CD4-positive, alpha-beta T cell treated with Interleukin-1 beta for 1 hour (primary cell): ENCODE measurements at regions not wholly inside any gene's neighbourhood (a gene's known extent, or its start where the extent isn't known, plus 50 kb on each side); places are given as distances from the start of the nearest gene placed in this dataset.

ENCODE experiments used
- DNase-seq, 2 donors: peaks; one replicate each; pipeline ENCODE4 v3.0.0-alpha.2; 2020 to 2022

DNA sequence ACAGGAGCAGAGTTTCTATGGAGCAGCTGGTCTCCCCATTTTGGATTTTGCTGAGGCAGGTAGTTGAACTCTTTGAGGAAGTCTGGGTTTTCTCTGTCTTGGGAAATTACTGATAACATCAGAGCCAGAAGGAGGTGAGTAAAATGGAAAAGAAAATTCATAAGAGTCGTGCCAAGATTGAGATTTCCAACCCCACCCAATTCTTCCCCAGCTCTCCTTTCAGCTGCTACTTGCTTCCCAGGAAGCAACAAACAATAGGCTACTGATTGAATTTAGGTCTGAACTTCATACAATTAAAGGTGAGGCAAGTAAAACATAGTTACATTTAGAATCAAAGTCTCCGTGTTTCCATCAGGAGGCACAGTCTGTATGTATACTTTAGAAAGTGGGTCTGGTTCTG, 54.6 kb upstream of the EOLA2 start:
- no peak for DNase-seq

DNA sequence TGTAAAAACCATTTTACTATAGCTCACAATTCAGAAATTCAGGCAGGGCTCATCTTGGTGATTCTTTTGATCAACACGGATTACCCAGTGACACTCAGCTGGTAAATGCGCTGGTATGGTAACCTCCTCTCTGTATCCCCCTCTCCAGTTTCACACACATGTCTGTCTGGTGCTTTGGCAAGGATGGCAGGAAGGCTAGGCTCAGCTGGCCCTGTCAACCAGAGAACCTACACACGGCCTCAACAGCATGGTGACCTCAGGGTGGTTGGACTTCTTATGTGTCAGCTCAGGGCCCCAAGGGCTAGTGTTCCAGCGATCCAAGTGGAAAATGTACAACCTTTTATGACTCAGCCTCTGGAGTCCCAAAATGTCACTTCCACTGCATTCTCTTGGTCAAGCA, 55.7 kb upstream of the EOLA2 start:
- no peak for DNase-seq

DNA sequence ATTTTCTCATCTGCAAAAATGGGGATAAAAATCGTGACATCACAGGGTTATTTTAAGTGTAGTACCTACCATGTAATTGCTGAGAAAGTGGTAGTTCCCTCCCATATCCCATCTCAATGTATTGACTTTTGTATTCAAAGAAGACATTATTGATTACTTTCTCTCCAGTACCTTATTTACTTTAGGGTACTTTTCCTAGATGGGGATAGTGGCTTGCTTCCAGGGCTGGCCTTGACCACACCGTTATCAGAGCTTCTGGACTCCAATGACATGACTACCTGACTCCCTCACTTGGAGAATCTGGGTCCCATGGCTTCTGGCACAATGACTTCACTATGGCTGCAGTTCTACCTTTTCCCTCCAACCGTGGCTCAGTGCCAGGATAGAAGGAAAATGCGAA, 58.2 kb upstream of the EOLA2 start:
- no peak for DNase-seq

DNA sequence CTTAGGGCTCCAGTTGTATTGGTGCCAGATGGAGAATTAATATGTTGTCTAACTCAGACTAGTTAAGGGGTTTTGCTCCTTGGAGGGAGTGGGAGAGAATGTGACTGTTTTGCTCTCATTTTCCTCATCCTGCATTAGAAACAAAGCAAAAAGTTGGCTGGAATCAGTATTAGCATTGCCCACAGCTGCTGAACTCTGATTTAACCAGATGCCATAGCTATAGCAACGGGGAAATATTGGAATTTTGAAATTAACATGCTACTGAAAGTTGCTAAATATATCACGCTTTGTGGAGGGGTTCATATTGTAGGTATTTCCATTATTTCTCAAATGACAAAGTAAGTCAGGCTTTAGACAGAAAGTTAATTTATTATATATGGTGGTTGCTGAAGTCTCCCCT, 66.7 kb upstream of the EOLA2 start:
- DNase-seq: no peak

DNA sequence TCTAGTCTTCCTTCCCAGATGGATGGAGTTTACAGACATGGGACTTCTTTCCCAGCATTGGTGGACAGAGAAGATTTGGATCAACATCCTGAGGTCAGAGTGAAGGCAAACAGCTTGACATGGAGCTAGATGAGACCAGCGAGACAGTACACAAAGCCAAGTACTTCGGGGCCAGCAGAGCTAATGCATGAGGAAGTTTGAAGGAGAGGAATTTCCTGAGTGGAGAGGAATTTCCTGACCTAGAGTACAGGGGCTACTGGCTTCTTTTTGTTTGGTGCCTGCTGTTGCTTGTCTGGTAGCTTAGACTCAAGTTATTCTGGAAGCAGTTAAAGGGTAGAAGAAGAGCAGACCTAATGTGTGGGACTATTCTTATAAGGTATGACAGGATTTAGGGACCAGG, 69.1 kb upstream of the EOLA2 start:
- no peak for DNase-seq

DNA sequence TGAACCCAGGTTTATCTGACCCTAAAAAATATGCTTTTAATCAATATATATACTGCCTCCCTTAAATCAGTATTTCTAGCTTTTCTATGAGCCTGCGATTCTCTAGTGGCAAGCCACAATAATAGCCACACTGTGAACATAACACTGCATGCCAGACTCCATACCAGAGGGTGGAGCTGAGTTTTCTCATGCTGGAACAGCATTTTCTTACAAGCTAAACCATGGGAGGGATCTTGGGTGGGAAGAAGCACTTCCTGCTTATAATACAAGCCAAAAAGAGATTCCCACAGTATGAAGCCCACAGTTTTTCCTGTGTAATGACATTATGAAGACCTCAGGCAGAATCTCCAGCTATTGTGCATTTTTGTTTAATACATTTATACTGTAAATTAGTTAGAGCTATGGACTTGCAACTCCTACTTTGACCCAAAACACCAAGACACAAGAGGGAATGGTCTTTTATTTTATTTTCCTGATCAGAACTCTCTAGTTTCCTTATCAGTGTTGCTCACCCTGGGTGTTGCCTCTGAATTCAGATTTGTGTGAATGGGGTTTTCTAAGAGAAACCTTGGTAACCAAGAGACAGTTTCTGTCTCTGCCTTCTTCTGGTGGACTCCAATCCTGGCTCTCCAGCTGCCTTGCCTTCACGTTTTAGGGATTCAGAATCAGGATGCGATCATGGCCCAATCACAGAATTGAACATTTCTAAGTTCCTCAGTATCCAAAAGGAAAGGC, 74.5 kb upstream of the EOLA2 start:
- no peak for DNase-seq

DNA sequence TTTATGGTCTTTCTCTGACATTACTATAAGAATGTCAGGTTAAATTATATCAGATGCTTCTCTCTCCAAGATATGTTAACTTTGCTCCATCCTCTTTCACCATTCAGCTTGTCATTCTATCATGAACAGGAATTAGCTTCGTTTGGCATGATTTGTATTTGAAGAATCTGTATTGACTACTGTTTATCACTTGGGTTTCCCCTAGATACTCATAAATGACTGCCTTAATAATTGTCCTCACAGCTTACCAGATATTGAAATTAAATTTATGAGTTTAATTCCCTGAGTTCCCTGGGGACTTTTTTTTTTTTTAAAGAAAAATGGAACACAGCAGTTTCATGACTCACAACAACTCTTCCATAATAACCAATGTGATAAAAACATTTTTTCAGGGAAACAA, 76.2 kb upstream of the EOLA2 start:
- no peak for DNase-seq

DNA sequence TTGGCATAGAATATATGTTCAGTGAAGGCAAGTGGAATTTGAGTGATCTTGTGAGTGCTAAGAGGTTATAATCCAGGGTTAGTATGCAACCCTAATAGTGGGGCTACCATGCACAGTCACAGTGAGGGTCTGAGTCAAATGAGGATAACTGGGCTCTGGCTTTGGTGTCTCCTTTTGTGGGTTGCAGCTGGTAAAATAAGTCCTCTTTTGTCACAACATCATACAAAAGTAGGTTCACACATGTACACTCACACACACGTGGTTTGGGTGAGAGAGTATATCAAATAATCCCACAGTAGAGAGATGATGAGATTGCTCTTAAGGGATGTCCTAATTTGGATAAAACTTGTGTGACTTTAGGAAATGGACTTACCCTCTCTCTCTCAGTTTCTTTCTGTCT, 79.6 kb upstream of the EOLA2 start:
- DNase-seq: no peak

DNA sequence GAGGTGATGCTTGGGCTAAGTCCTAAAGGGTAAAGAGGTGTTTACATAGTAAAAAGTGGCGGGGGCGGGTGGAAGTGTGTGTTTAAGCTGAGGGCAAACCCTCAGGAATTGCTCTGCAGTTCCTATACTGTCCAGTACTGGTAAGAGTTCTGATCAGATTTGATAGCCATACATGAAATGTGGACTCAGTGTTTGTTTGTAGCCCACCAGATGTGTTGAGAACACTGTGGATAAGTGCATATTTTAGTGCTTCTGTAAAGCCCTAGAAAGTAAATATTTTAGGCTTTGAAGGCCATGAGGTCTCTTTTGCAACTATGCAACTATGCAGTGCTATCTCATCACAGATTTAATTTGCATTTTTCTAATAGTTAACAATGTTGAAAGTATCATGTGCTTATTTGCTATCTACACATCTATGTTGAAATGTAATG, 80.7 kb upstream of the EOLA2 start:
- no peak for DNase-seq

DNA sequence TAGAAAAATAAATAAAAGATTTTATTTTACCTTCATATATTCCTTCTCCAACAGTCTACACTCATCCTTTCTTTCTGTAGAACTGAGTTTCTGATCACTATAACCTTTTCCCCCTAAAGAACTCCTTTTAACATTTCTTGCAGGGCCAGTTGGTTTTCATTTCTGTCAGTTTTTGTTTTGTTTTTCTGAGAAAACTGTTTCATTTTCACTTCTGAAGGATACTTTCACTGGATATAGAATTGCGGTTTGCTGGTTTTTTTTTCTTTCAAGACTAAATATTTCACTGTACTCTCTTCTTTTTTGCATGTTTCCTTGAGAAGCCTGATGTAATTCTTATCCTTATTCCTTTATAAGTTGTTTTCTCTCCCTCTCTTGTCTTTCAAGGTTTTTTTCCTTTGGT, 90.4 kb upstream of the EOLA2 start:
- DNase-seq: no peak

DNA sequence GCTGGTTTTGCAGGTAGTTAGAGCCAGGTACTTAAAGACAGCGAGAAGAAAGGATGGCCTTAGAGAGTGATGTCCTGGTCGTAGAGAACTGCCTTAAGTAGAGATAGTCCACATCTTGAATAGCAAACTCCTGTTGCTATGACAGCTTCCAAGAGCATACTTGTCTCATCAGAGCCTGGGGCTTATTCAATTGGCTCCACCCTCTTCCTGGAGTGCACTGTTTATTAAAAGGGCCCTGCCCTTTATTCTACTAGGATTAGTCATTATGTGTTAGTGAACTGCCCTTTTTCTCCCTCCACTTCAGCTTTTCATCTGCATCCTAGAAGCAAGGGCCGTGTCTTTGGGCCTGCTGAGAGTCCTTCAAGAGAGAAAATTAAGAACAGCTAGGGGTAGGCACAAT, 94.5 kb upstream of the EOLA2 start:
- no peak for DNase-seq

DNA sequence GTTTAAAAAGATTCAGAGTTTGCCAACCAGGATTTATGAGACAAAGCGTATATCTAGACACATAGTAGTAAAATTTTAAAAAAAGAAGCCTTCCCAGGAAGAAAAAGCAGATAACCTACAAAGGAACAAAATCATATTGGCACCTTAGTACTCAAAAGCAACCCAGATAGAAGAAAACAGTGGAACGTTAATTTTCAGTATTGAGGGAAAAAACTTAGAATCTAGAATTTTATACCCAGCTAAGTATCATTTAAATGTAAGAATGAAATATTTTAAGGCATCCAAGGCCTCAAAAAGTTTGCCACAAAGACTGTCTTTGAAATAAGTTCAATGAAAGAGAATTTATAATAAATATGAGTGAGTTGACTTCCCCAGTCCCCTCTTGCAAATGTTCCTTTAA, 96.5 kb upstream of the EOLA2 start:
- DNase-seq: no peak

DNA sequence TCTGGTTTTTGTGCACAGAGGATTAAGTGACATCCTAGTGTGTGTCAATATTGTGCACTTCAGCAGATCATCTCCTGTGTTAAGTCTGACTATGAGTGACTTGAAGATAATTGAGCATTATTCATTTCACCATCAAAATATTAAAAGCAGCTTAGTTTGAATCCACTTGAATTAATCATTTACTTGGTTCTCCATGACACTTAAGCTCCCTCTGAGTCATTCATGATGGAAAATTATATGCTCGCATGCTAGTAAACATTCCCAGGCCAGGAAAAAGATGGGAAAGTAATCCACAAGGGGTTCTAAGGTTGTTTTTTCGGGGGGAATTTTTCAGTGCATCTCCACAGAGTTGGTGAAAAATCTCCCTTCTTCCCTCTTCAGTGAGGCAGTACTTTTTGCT, 97.2 kb upstream of the EOLA2 start:
- no peak for DNase-seq

DNA sequence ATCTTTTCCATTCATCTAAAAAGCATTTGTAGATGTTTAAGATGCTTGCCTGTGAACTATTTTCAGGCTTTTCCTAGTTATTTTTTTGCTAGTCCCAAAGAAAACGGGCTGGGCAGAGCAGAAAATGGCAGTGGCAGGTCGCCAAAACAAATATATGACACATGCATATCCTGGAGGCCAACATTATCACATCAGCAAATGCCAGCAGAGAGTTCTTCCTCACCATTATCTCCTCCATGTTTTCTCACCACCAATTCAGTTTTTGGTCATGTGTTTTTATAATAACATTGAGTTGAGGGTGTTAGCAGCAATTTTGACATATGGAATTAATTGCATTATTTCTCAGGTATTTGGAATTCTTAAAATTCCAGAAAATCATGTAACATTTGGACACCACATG, 97.9 kb upstream of the EOLA2 start:
- no peak for DNase-seq

DNA sequence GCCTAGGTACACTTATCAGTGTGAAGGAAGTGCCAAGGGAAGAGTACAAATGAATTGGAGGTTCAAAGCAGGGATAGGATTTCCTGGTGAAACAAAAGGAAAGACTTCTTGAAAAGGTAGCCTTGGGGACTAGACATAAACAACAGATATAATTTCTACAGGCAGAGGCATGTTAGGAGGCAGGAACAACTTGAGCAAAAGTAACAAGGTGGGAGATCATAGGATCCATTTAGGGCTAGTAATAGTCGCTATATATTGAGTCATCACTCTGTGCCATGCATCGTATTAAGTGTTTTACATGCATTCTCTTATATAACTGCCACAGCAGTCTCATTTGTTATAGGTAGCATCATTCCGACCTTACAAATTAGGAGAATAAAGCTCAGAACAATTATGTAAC, 98.3 kb upstream of the EOLA2 start:
- DNase-seq: no peak

DNA sequence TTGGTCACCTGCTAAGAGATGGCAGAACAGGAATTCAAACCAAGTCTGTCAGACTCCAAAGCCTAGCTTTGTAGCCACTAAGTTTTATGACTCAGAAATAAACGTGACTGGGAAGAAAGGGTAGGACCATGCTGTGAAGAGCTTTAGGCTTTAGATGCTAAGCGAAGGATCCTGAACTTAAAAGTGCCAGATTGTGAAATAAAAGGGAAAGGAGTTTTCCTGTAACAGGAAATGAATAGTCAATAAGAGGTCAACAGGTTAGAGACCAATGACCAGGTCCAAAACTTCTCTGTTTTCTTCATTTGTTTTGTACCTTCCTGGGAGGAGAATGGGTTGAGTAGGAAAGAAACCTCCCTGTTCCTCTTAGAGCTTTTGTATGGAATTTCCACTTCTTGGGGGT, 98.8 kb upstream of the EOLA2 start:
- DNase-seq: no peak

DNA sequence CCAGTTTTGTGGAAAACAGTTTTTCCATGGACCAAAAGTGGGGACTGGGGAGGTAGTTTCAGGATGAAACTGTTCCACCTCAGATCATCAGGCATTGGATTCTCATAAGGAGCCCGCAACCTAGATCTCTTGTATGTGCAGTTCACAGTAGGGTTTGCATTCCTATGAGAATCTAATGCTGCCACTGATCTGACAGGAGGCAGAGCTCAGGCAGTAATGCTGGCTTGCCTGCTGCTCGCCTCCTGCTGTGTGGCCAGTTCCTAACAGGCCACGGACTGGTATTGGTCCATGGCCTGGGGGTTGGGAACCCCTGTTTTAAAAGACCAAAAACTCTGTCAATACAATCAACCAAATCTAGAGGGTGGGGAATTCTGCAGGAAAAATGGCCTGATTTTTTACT, 100.0 kb upstream of the EOLA2 start:
- DNase-seq: no peak

DNA sequence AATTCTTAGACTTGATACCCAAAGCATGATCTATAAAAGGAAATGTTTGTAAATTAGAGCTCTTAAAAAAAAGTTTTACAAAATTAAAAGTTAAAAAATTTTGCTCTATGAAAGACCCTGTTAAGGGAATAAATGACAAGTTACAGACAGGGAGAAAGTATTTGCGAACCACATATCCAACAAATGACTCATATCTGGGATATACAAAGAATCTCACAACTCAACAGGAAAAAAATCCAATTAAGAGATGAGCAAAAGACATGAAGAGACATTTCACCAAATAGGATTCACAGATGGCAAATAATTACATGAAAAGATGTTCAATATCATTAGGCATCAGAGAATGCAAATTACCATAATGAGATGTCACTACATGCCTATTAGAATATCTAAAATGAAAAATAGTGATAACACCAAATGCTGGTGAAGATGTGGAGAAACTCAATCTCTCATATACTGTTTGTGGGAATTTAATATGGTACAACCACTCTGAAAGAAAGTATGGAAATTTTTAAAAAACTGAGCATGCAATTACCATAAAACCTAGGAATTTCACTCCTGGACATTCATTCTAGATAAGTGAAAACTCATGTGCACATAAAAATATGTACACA, 100.8 kb upstream of the EOLA2 start:
- DNase-seq: no peak

DNA sequence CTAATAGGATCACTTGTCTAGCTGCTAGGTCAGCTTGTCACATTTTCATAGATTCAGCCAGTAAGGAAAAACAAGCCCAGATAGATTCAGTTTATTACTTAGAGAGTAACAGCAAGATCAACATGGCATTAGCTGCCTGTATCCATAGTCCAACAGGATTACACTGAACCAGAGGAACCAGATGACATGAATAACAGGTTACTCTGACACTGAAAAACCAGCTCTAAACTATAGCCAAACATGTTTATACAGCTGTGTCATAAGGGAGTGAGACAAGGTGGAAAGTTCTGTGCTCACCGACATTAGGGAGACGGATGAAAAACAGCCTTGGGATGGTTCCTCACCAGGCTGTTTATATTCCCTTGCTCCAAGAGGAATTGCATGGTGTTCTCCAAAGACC, 102.9 kb upstream of the EOLA2 start:
- DNase-seq: no peak

DNA sequence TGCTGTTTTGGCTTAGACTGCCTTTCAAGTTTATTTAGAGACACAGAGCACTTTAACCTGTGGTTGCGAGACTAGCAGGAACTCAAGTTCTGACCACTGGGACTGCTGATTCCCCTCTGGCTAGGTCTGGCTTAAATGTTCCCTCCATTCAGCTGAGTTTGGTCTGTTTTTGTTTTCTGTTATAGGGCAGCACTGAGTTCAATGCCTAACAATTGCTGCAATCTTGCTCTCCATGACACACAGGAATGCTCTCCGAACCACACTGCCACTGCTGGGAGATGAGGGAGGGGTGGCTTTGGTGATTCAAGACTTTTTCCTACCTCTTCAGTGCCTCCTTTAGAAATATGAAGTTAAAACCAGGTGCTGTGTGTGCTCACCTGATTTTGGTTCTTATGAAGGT, 106.3 kb upstream of the EOLA2 start:
- no peak for DNase-seq

DNA sequence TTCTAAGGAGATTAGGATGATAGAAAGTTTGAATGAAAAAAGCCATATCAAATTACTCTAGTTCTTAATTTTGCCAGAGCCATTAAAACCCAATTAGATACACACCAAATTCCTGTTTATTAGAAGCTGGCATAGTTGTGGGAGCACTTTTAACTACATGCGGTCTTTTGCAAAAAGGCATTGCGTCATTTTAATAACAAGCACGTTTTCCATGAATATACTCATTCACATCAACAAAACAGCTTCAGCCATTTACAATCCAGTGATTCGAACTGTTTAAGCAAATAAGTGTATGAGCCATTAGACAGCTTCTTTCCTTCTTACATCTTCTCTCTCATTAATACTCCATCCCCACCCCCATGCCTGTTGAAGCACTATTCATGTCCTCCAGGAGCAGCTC, 109.5 kb upstream of the EOLA2 start:
- no peak for DNase-seq

DNA sequence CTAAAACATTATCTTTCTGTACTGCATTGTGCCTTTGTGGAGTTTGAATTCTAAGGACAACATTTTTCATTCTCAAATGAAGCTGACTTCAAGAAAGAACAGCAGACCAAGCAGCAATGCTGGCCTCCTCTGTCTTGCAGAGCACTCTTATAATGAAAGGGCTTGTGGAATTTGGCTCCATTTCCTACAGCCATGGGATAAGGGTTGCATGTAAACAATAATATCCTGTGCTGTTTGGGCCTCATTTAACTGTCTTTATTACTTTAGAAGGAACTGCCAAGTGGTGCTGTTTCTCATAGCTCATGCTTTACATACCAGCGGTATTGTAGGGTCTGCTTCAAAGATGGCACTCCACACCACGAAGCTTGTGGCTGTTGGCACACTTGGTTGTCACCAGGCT, 111.4 kb upstream of the EOLA2 start:
- no peak for DNase-seq

DNA sequence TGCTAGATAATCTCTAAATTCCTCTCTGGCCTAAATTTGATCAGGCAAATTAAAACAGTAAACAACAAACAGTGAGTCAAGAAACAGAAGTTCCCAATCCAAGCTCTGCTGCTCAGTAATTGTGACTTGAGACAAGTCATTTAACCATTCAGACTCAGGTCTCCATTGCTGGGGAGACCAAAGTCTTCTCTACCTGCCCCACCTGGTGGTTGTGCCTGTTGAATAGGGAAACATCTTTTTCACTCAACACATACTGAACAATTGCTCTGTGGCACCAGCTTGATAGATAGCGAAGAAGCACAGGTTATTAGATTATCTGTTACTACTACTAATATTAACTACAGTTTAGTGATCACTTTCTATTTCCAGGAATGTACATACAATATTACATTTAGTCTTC, 112.1 kb upstream of the EOLA2 start:
- no peak for DNase-seq

DNA sequence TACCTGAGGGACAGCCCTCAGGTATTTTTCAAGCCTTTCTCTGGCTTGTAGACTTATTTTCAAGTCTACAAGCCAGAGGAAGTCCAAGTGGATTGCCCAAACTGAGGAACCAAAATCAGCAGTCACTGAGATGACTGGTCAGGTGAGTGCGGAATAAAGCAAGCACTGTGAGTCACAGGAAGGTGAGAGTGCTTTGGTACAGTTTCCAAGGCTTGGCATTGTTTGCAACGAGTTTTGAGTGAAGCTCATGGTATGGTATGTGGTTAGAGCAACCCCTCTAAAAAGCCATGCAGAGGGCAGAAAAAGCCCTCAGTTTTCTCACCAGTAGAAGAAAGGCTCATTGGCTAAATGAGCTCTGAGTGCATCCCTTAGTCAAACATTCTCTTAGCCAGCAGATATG, 112.8 kb upstream of the EOLA2 start:
- DNase-seq: no peak

DNA sequence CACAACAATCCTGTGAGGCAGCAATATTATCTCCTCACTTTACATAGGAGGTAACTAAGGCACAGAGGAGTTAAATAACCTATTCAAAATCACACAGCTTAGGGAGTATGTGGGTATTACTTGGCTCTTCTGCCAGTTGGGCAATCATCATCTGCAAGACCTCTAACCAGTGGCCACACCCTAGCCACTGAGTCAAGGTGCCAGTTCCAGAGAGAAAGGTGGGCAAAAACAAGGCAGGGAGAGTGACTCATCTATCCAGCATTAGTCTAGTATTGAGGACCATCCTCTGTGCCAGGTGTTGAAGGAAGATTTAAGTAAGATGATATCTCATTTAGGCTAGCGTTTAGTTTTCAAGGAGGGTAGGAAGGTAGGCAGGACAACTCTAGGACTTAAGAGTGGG, 113.9 kb upstream of the EOLA2 start:
- no peak for DNase-seq
